ENCODE measurements at regions not wholly inside any gene's neighbourhood (a gene's known extent, or its start where the extent isn't known, plus 50 kb on each side); places are given as distances from the start of the nearest gene placed in this dataset.

- ATAC-seq (no peak), DNase-seq (no peak)
- no peak overlapping the region for H3K4me3 Mint-ChIP-seq
- H3K27me3 Mint-ChIP-seq = no peaks in the 10 kb centered on the region
- H3K4me1 Mint-ChIP-seq = peaks cover 36% of the 10 kb centered on the region
- CTCF ChIA-PET = no interaction called here
- peaks cover 43% of the 10 kb centered on the region for H3K36me3 Mint-ChIP-seq
- no peak overlapping the region for H3K27ac Mint-ChIP-seq
- peaks cover 11% of the 10 kb centered on the region for H3K9me3 Mint-ChIP-seq (ENCODE audit: low read depth)
Measured at GRCh38 chr1:101086783-101087182, 61.2 kb upstream of the DPH5 start.

DNA sequence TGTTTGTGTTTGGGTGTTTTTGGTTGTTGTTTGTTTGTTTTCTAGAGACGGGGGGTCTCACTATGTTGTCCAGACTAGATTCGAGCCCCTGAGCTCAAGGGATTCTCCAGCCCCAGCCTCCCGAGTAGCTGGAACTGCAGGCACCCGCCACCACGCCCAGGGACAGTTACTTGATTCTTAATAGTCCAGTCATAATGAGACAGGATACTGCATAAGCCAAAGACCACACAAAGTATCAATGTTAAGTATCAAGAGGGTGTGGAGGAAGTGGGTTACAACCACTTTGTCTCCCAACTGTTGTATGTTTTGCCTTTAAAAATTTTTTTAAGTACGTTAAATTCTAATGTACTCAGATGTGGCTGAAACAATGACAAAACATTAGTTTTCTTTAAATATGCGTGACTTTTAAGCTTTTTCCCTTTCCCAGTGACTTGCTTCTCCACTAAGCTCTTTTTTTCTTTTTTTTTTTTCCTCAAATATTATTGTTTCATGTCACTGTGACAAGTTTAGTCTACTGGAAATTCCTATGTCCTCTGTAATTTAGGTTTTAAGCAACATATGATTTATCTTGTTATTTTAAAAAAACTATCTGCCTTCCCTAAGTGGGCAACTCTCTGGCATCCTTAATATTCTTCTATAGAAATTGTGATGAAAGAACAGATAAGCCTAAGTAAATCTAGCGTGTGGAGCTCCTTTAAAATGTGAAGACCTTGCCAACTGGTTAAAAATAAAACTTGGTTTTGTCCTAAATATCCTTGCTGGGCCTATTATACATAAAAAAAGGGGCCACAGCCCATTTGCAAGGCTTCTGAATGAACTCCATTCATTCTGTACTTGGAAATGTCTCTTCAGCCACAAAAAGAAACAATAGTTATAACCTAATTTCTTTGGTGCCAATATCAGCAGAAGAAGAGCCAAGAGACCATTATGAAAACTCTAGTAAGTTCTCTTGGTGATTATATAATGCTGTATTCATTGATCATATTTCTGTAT lies 56.2 kb upstream of the DPH5 start:
- Mint-ChIP-seq H3K36me3 (peaks cover 73% of the 10 kb centered on the region), H3K4me1 (peaks cover 39% of the 10 kb centered on the region), H3K4me3 (peak overlapping the region; percentile 13), H3K27me3 (no peaks in the 10 kb centered on the region), H3K27ac (peak overlapping the region; percentile 97), H3K9me3 (ENCODE audit: low read depth) (peaks cover 19% of the 10 kb centered on the region)
- DNase-seq = peak; percentile 82
- CTCF ChIA-PET = interaction anchor here (0.7 to 2.5 kb wide), 5 partner anchors 11 to 207 kb away, joined by 3 to 10 read pairs (median 3); no protein-coding TSS in a partner anchor
- ATAC-seq = peak; percentile 95

DNA sequence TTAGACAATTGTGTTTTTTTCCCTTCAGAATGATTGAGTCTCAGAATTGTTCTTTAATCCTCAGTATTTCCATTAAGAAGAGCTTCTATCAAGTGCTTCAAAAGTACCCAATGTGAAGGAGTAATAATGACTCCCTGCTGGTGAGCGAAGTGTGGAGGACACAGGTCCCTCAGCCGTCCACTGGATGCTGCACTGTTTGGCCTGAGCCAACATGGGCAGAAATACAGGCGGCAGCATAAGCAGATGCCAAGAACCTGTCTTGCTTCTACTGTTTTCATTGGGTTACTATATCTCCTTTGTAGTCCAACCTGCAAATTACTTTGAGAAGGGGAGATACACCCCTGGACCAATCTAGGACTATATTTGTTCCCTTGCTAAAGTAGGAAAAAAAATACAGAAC lies 55.3 kb upstream of the DPH5 start:
- Mint-ChIP-seq H3K27ac (peak overlapping the region; percentile 97), H3K4me3 (no peak overlapping the region), H3K4me1 (peaks cover 39% of the 10 kb centered on the region), H3K27me3 (no peaks in the 10 kb centered on the region), H3K36me3 (peaks cover 77% of the 10 kb centered on the region), H3K9me3 (ENCODE audit: low read depth) (peaks cover 19% of the 10 kb centered on the region)
- no peak for DNase-seq
- CTCF ChIA-PET = interaction anchor here (1.4 to 2.5 kb wide), 4 partner anchors 10 to 208 kb away, joined by 3 to 10 read pairs (median 5); no protein-coding TSS in a partner anchor
- no peak for ATAC-seq

DNA sequence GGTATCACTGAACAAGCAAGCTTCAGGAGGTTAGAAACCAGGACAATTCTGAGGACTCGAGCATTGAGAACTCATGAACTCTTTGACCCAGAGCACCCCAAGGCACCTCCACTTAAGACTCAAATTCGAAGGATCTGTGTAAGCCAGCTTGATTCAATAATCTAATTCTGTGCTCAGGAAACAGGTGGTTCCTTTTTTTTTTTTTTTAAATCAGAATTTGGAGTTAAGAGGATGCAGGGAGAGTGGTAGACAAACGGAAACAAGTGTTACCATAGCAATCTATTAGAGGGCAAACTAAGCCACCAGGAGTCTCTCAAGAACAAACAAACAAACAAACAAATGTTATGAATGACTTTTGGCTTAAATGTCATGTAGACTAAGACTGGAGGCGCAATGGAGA lies 53.8 kb upstream of the DPH5 start:
- H3K4me1 Mint-ChIP-seq = peaks cover 36% of the 10 kb centered on the region
- peaks cover 17% of the 10 kb centered on the region for H3K9me3 Mint-ChIP-seq (ENCODE audit: low read depth)
- ATAC-seq = no peak
- H3K4me3 Mint-ChIP-seq = no peak overlapping the region
- peaks cover 72% of the 10 kb centered on the region for H3K36me3 Mint-ChIP-seq
- CTCF ChIA-PET = interaction anchor here (0.7 to 2.5 kb wide), 4 partner anchors 9 to 209 kb away, joined by 3 to 10 read pairs (median 4); no protein-coding TSS in a partner anchor
- H3K27me3 Mint-ChIP-seq = no peaks in the 10 kb centered on the region
- DNase-seq = no peak
- H3K27ac Mint-ChIP-seq = no peak overlapping the region

GRCh38 chr1:101077849-101078248 lies 52.3 kb upstream of the DPH5 start:
- no peaks in the 10 kb centered on the region for H3K27me3 Mint-ChIP-seq
- ATAC-seq (no peak), DNase-seq (no peak)
- CTCF ChIA-PET = no interaction called here
- no peak overlapping the region for H3K4me3 Mint-ChIP-seq
- H3K4me1 Mint-ChIP-seq = peaks cover 28% of the 10 kb centered on the region
- H3K27ac Mint-ChIP-seq = no peak overlapping the region
- H3K9me3 Mint-ChIP-seq (ENCODE audit: low read depth) = peaks cover 9% of the 10 kb centered on the region
- peaks cover 70% of the 10 kb centered on the region for H3K36me3 Mint-ChIP-seq

DNA sequence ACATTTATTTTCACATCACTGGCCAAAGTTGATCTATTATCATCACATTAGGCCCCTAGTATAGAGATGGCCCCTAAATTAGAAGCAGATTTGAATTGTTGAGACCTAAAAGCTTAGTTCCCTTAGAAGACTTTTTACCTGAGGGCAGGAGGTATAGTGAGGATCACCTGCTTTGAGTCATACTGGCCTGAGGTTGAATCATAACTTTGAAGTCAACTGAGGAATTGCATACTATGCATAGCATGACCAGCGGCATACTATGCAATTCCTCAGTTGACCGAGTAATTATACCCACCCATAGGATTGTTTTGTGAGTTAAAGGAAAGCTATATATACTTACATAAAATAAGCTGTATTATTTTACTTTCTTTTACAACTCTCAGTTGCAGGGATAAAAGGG lies 50.3 kb upstream of the DPH5 start:
- no peak for ATAC-seq
- CTCF ChIA-PET = interaction anchor here (1.0 kb wide), 1 partner anchor 46 kb away, joined by 3 read pairs; no protein-coding TSS in a partner anchor

More for the DNA sequence above, 50.3 kb upstream of the DPH5 start:
- H3K27ac Mint-ChIP-seq = no peak overlapping the region
- H3K27me3 Mint-ChIP-seq = no peaks in the 10 kb centered on the region
- peaks cover 10% of the 10 kb centered on the region for H3K9me3 Mint-ChIP-seq (ENCODE audit: low read depth)
- H3K4me1 Mint-ChIP-seq = peaks cover 13% of the 10 kb centered on the region
- peaks cover 64% of the 10 kb centered on the region for H3K36me3 Mint-ChIP-seq
- no peak for DNase-seq
- no peak overlapping the region for H3K4me3 Mint-ChIP-seq
